ENCODE measurements at regions not wholly inside any gene's neighbourhood (a gene's known extent, or its start where the extent isn't known, plus 50 kb on each side); places are given as distances from the start of the nearest gene placed in this dataset. TPM values are rescaled to one million over a fixed set of nuclear protein-coding genes. Genes with fewer than 3 reads are reported as not detected.

Small RNA genes in the stretch of these regions (small RNA-seq; reads per million reads assigned to genes)
- gene RNU6-1051P (ENCODE audit: low replicate concordance): not detected
